NCI-H128 (cell line): ENCODE measurements at regions not wholly inside any gene's neighbourhood (a gene's known extent, or its start where the extent isn't known, plus 50 kb on each side); places are given as distances from the start of the nearest gene placed in this dataset.

ENCODE experiments used
- DNase-seq: peaks from one replicate; lab custom pipeline; 2025; ENCODE audit not compliant: unreplicated experiment; lab: John Stamatoyannopoulos, UW

GRCh38 chrX:6909396-6909795 lies 238.1 kb upstream of the STS start:
- no peak for DNase-seq

DNA sequence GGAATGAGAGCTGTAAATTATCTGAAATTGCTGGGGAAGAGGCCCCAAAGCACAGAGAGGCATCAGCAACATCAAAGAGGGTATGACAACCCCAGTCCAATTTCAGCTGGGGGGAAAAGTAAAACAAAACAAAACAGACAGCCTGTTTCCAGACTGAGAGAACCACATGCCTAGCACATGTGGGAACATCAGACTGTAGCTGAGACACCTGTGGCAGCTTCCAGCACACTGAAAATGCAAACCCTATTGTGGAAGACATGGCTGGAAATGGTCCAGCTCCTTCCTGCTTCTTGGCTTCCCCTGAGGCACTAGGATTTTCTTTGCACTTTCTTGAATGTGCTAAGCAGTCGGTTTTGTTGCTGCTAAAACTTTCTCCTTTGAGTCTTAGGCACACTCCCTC lies 240.9 kb upstream of the STS start:
- no peak for DNase-seq

DNA sequence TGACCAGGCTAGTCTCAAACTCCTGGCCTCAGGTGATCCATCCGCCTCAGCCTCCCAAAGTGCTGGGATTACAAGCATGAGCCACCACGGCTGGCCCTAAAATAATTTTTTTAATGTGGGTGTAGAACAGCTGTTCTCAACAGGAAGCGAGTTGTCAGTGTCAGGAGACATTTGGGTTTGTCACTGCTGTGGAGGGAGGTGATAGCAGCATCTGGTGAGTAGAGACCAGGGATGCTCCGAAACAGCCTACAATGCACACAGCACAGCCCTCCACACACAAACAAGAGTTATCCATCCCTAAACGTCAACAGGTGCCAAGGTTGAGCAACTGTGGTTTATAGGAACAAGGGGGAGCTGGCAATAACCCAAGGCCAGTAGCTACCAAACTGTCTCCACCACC lies 243.4 kb upstream of the STS start:
- DNase-seq = no peak

GRCh38 chrX:6898371-6898770 lies 249.1 kb upstream of the STS start:
- no peak for DNase-seq

DNA sequence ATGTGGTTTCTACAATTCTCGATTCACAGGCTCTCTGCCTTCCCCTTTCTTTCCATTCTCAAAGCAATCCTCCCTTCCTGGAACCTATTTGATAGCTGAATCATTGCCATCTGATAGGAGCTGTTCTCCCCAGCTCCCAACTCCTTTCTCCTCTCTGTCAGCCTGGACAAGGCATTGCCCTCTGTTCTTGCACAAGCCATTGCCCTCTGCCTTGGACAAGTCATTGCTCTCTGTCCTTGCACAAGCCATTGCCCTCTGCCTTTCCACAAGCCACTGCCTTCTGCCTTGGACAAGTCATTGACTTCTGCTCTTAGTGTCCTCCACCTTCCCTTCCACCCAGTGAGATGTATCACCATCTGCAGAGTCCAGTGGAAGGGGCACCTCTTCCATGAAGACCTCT lies 256.1 kb upstream of the STS start:
- no peak for DNase-seq

DNA sequence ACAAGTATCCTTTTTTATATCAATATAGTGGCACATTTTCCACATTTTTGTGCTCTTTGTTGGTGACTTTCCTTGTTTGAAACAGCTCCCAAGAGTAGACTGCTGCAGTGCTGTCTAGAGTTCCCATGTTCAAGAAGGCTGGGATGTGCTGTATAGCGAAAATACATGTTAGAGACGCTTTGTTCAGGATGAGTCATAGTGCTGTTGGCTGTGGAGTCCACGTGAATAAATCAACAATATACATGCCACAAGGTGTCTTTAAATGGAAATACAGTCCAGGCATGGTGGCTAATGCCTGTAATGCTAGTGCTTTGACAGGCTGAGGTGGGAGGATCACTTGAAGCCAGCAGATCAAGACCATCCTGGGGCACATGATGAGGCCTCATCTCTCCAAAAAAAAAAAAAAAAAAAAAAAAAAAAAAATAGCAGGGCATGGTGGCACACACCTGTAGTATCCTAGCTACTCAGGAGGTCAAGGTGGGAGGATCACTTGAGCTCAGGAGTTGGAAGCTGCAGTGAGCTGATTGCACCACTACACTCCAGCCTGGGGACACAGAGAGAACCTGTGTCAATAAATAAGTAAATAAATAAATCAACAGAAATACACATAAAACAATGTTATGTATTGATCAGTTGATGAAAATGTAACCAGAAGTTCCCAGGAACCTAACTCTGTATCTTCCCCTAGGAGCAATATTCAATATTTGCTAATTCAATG lies 256.8 kb upstream of the STS start:
- no peak for DNase-seq

DNA sequence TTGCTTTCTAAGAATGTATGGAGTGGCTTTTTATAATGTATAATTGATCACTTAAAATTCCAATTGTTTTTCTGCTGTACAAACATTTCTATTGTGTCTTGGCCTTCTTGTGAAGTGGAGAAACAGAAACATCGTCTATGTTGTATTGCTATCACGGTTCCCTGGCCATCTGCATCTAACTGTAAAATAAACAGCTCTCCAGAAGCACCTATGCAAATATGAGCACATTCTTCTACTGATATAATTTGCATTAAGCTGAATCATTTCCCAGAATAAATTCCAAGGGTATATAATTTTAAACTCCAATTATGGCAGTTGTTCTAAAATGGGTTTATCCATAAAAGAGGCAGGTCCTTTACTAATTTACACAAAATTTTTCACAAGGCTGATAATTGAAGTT lies 261.6 kb upstream of the STS start:
- DNase-seq = no peak

- no peak for DNase-seq
These were observed 262.1 kb upstream of the STS start for GRCh38 chrX:6885396-6885795.

DNA sequence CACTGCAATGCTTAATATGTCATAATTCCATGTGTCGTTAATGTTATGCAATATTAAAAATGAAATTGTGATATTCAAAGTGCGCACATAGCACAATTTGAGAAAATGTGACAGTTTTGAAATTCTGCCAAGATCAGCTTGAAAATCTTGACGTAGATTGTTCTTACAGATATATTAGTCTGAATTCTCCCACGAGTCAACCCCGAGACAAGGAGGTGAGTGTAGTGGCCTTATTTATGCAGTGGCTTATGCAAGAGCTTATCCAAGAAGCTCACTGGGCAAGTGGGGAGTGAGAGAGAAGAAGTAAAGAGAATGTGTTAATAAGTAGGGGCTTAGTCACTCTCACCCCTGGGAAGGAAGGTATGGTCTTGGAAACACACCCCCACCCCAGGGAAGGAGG lies 286.1 kb upstream of the STS start:
- no peak for DNase-seq

GRCh38 chrX:6857749-6858148 lies 289.8 kb upstream of the STS start:
- no peak for DNase-seq

- DNase-seq = no peak
These were observed 291.0 kb upstream of the STS start for GRCh38 chrX:6856471-6856870.

GRCh38 chrX:6852869-6853268 lies 294.6 kb upstream of the STS start:
- DNase-seq = no peak

DNA sequence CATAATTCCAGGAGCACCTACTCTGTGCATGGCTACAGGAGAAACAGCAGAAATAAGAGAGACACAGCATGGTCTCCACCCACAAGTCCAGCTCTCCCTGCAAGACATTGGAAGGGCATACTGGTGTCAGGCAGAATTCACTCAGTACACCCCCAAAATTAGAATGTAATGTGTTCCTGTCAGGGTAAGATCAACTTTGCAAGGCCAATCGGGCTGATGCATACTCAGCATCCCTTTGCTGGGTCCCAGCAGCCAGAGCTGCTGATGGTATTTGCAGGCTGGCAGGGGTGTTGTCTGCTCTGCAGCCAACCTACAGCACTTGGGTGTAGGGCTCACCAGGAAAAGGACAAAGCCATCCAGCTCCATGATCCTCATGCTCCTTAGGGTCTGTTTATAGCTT lies 295.4 kb upstream of the STS start:
- DNase-seq = no peak

GRCh38 chrX:6851140-6851539 lies 296.4 kb upstream of the STS start:
- DNase-seq = no peak

- no peak for DNase-seq
These were observed 297.6 kb upstream of the STS start for GRCh38 chrX:6849716-6850414.

DNA sequence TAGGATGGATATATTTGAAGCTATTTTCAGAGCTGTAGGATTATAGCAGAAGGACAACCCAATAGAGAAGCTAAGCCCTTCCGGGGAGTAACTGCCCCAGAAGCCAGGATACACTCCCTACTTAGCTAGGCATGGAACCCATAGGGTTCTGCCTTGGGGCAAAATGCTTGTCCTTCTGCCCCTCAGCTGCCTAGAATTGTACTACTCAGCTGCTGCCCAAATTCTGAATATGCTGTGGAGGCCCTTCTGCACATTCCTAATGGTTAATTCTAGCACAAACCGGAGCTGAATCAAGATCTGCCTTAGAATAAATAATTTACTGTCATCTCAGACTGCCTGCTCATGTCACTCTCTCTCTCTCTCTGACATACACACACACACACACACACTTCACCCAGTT lies 297.7 kb upstream of the VCX3A start:
- DNase-seq = no peak

DNA sequence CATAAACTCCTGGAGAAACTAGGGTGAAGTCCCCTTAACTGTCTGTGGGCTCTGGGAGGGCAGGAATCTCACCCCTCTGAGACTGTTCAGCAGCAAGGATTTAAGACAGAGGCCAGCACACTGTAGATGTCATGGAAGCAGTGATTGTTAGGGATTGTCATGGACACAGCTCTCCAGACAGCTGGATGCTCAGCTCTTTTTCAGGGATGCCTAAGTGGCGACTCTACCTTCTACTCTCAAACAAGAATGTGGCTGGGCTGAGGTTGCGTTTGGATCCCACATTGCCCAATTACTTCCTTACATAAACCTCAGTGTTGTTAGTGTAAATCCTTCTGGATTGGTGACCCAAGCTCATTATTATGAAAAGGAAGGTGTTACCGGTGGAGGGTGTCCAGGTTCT lies 291.9 kb upstream of the VCX3A start:
- no peak for DNase-seq

DNA sequence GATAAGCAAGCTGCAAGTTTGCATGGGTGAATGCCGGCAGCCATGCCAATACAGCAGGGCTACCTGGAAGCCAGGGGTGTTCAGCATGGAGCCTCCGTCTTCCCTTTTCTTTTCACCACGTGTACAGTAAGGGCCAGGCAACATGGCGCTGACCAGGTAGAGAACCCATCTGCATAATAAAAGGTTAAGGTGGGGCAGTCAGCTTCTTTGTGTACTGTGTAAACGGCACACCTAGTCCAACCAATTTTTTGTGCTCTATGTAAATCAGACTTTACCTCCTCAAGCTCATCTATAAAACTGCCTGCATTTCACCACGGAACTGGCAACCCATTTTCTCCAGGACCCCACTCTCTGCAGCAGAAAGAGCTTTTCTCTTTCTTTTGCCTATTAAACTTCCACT lies 286.8 kb upstream of the VCX3A start:
- no peak for DNase-seq

GRCh38 chrX:6813836-6814370 lies 279.0 kb upstream of the VCX3A start:
- DNase-seq = no peak

DNA sequence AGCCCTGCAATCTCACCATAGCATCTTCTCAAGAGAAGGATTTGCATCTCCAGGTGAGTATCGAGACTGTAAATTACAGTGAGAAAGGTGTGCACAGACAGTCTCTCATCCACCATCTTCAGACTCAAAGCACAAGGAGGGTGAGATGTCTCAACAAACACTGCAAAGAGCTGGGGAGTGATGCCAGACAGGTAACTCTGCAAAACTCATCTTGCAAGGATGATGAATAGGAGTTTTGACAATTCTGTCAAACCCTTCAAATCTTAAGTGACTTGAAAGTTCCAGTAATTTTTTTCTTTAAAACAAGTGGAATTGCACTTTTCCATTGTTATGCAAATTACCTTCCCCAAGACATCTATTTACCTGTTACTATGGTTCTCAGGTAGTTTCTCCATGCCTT lies 277.2 kb upstream of the VCX3A start:
- no peak for DNase-seq

- no peak for DNase-seq
These were observed 275.9 kb upstream of the VCX3A start for GRCh38 chrX:6810776-6811175.

GRCh38 chrX:6803607-6804006 lies 268.7 kb upstream of the VCX3A start:
- no peak for DNase-seq

DNA sequence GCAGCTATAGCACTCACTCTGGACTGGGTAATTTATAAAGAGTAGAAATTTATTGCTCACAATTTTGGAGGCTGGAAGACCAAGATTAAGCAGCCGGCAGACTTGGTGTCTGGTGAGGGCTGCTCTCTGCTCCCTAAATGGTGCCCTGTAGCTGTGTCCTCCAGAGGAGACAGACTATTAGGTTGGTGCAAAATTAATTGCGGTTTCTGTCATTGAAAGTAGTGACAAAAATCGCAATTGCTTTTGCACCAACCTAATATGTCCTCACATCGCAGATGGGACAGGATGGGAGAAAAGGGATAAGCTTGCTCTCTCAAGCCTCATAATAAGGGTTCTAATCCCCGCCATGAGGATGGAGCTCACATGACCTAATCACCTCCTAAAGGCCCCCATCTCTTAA lies 258.1 kb upstream of the VCX3A start:
- DNase-seq = no peak
